Duodenal mucosa (tissue), 2 donors: ENCODE measurements at regions not wholly inside any gene's neighbourhood (a gene's known extent, or its start where the extent isn't known, plus 50 kb on each side); places are given as distances from the start of the nearest gene placed in this dataset.

ENCODE experiments used
- H3K27ac ChIP-seq: one replicate; pipeline ENCODE4 v1.7.0; 2013; ENCODE audit warnings: low read depth, low read length
- H3K27me3 ChIP-seq, 2 donors: one replicate each; pipeline ENCODE4 v1.7.0; 2013; ENCODE audit warnings: low read length in 2 of 2, control low read depth in 1 of 2; ENCODE audit not compliant: insufficient read depth in 2 of 2, control insufficient read depth in 1 of 2
- H3K36me3 ChIP-seq, 2 donors: one replicate each; pipeline ENCODE4 v1.7.0; 2013; ENCODE audit warnings: low read length in 2 of 2, control low read depth in 1 of 2; ENCODE audit not compliant: insufficient read depth in 2 of 2, control insufficient read depth in 1 of 2
- H3K4me1 ChIP-seq, 2 donors: one replicate each; pipeline ENCODE4 v1.7.0; 2013; ENCODE audit warnings: low read length in 2 of 2, control low read depth in 1 of 2; ENCODE audit not compliant: insufficient read depth in 2 of 2, control insufficient read depth in 1 of 2
- H3K4me3 ChIP-seq, 2 donors: one replicate each; pipeline ENCODE4 v1.7.0; 2013; ENCODE audit warnings: low read length in 2 of 2, low read depth in 1 of 2
- H3K9ac ChIP-seq, 2 donors: one replicate each; pipeline ENCODE4 v1.7.0; 2013; ENCODE audit warnings: low read length in 2 of 2, low read depth in 1 of 2
- H3K9me3 ChIP-seq, 2 donors: one replicate each; pipeline ENCODE4 v1.7.0; 2013; ENCODE audit warnings: low read length in 2 of 2, control low read depth in 1 of 2; ENCODE audit not compliant: control insufficient read depth in 1 of 2

DNA sequence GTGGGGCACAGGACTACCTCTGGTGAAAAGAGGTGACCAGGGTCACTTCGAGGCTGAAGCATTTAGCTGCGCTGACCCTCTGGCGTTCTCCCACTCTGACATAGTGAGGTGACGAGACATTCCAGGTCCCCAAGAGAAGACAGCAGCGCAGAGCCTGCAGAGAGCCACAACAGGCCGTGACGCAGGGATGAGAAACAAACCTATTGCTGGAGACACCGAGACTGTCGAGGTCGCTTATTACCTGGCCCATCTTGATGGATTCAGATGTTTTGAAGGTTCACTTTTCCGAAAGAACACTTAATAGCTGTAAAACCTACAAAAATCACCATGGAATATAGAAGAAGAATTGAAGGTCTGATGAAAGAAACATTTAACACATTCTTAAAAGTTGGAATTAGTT, 466.3 kb downstream of the NR2F2 start:
- Histone ChIP-seq H3K36me3 (no peaks in the 10 kb centered on the region), H3K27ac (no peak overlapping the region), H3K9me3 (no peaks in the 10 kb centered on the region), H3K27me3 (no peaks in the 10 kb centered on the region), H3K4me3 (no peak overlapping the region), H3K9ac (no peak overlapping the region), H3K4me1 (no peaks in the 10 kb centered on the region)

DNA sequence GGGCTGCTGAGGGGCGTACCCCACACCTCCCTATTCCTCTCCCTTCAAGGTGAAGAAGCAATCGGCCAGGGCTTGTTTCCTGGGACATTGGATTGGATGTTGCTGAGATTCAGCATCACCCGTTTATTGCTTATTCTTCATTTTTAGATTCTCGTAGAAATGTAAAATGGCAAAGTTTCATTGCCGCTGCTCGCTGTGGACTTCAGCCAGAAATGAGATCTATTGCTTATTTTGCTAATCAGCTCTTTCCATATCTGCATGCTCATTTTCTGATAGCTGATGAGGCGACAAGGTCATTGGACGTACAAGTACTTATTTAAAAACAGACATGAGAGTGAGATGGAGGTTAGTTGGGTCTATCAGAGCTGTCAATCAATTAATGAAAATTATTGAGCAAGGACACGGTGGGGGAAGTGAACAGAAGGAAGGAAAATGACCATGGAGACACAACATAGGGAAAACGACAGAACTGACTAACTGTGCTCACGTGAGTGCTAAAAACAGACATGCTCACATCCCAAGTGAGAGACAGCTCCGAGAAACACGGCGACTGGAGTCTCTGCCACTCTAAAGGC, 471.2 kb downstream of the NR2F2 start:
- Histone ChIP-seq H3K4me3 (no peak overlapping the region), H3K36me3 (no peaks in the 10 kb centered on the region), H3K9me3 (no peaks in the 10 kb centered on the region), H3K4me1 (no peaks in the 10 kb centered on the region), H3K27me3 (no peaks in the 10 kb centered on the region), H3K9ac (no peak overlapping the region), H3K27ac (no peak overlapping the region)

GRCh38 chr15:96802611-96803255, 472.2 kb downstream of the NR2F2 start:
- no peak overlapping the region for H3K9ac ChIP-seq
- H3K4me3 ChIP-seq = no peak overlapping the region
- no peak overlapping the region for H3K27ac ChIP-seq
- no peaks in the 10 kb centered on the region for H3K9me3 ChIP-seq
- H3K4me1 ChIP-seq = no peaks in the 10 kb centered on the region
- no peaks in the 10 kb centered on the region for H3K36me3 ChIP-seq
- no peaks in the 10 kb centered on the region for H3K27me3 ChIP-seq

DNA sequence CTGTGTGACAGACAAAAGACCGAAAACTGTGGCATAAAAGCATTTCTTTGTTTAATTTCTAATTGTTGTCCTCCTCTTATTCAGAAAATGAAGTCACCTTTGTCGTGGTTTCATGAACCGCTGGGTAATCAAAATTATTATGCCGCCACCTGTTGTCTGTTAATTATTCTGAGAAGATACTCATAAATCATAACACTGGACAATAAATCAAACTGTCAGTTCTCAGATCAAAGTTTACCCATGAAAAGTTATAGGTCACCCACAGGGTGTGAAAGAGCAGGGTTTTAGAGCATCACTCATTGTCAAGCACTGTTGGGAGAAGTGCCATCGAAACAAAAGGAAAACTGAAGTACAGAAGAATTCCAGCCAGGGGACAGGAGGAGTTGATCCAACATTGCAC, 474.3 kb downstream of the NR2F2 start:
- no peaks in the 10 kb centered on the region for H3K36me3 ChIP-seq
- H3K27ac ChIP-seq = no peak overlapping the region
- H3K27me3 ChIP-seq = no peaks in the 10 kb centered on the region
- H3K4me3 ChIP-seq = no peak overlapping the region
- H3K9me3 ChIP-seq = no peaks in the 10 kb centered on the region
- H3K4me1 ChIP-seq = no peaks in the 10 kb centered on the region
- H3K9ac ChIP-seq = no peak overlapping the region

- no peaks in the 10 kb centered on the region for H3K9me3 ChIP-seq
- H3K27ac ChIP-seq = no peak overlapping the region
- no peaks in the 10 kb centered on the region for H3K36me3 ChIP-seq
- H3K4me1 ChIP-seq = no peaks in the 10 kb centered on the region
- no peaks in the 10 kb centered on the region for H3K27me3 ChIP-seq
- no peak overlapping the region for H3K9ac ChIP-seq
- no peak overlapping the region for H3K4me3 ChIP-seq
Observed at GRCh38 chr15:96807361-96807760, 476.9 kb downstream of the NR2F2 start.

DNA sequence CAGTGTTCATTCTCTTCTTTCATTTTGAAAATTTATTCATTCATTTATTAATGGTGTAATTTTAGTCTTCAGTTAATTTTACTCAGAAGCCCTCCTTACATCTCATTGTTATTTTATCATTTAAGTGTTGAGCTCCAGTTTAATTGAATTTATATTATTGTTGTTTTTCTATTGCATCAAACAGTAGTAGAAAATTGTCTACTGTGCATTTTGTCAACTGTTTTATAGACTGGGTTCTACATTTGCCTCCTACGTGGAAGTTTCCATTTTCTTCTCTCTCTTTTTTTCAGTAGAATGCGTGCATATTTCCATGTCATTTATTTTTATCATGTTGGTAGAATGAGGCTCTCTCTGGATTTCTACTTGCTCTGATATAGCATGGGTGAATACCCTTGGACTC, 487.4 kb downstream of the NR2F2 start:
- no peaks in the 10 kb centered on the region for H3K36me3 ChIP-seq
- H3K4me1 ChIP-seq = no peaks in the 10 kb centered on the region
- no peaks in the 10 kb centered on the region for H3K9me3 ChIP-seq
- no peak overlapping the region for H3K9ac ChIP-seq
- H3K4me3 ChIP-seq = no peak overlapping the region
- H3K27me3 ChIP-seq = no peaks in the 10 kb centered on the region
- H3K27ac ChIP-seq = no peak overlapping the region

GRCh38 chr15:96818861-96819260, 488.4 kb downstream of the NR2F2 start:
- Histone ChIP-seq H3K27ac (no peak overlapping the region), H3K27me3 (no peaks in the 10 kb centered on the region), H3K36me3 (no peaks in the 10 kb centered on the region), H3K9me3 (no peaks in the 10 kb centered on the region), H3K9ac (no peak overlapping the region), H3K4me1 (no peaks in the 10 kb centered on the region), H3K4me3 (no peak overlapping the region)

DNA sequence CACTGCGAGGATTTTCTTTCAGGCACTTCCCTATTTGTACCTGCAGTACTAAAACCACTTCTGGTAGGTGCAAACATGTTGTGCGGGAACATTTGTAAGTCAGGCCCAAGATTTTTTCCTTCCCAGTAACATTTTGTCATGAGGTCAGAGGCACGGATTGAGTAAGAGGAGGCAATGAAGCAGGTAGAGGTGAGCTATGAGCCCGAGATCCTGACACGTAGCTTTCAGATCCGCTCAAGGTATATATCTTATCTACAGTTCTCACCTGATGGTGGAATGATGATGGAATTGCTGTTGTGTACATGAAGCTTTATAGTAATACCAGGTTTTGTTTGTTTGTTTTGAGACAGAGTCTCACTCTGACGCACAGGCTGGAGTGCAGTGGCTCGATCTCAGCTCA, 497.5 kb downstream of the NR2F2 start:
- Histone ChIP-seq H3K4me3 (no peak overlapping the region), H3K4me1 (no peaks in the 10 kb centered on the region), H3K36me3 (no peaks in the 10 kb centered on the region), H3K27ac (no peak overlapping the region), H3K9me3 (no peaks in the 10 kb centered on the region), H3K27me3 (no peaks in the 10 kb centered on the region), H3K9ac (no peak overlapping the region)

GRCh38 chr15:96837241-96837970, 506.9 kb downstream of the NR2F2 start:
- H3K36me3 ChIP-seq = no peaks in the 10 kb centered on the region
- H3K27me3 ChIP-seq = no peaks in the 10 kb centered on the region
- no peak overlapping the region for H3K9ac ChIP-seq
- H3K4me1 ChIP-seq = no peaks in the 10 kb centered on the region
- peaks cover 7 to 11% of the 10 kb centered on the region in 2 donors for H3K9me3 ChIP-seq
- H3K27ac ChIP-seq = no peak overlapping the region
- H3K4me3 ChIP-seq = no peak overlapping the region

DNA sequence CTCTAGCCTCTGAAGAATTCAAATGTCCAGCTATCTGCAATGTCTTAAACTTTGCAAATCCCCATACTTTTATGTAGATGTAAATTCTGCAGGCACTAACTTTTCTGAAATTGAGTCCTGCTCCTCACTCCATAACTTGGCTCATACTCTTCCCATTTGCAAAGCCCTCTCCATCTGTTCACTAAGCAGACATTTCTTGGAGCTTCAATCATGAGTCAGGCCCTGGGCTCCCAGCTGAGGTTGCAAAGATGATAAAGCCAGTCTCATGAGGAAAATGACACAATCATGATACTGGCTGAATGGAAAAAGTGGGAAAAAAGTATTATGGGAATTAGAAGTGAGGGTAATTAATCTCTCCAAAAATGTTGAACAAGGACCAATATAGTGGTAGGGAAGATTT, 507.6 kb downstream of the NR2F2 start:
- Histone ChIP-seq H3K4me1 (no peaks in the 10 kb centered on the region), H3K27ac (no peak overlapping the region), H3K27me3 (no peaks in the 10 kb centered on the region), H3K9me3 (peaks cover 7 to 11% of the 10 kb centered on the region in 2 donors), H3K4me3 (no peak overlapping the region), H3K36me3 (no peaks in the 10 kb centered on the region), H3K9ac (no peak overlapping the region)
